ENCODE measurements at regions not wholly inside any gene's neighbourhood (a gene's known extent, or its start where the extent isn't known, plus 50 kb on each side); places are given as distances from the start of the nearest gene placed in this dataset.

DNA sequence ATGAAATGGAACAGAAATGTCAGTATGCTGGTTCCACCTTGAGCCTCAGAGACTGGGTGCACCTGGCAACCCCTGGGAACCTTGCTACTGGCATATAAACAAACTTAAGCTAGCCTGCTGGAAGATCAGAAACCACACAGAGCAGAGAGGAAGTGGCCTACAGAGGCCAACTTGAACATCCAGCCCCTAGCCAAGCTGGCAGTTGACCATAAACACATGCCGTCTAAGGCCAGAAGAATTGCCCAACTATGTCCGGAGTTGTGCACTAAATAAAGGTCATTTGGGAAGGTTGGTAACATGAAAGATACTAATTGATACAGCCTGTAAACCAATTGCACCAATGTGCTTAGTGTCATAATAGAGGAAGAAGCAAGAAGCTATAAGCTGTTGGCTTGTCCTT, 266.6 kb upstream of the BTBD3 start:
- no peak overlapping the region for H3K4me3 ChIP-seq
- no peak for DNase-seq
- no peak overlapping the region for H3K27ac ChIP-seq (replicated peaks)
- no peak for TF ChIP-seq CTCF (IDR thresholded peaks at IDR 0.05; ENCODE audit: borderline replicate concordance)
- H3K27me3 ChIP-seq (ENCODE audit: low read depth) = no peaks in the 10 kb centered on the region
- intact Hi-C loops (cut with micrococcal nuclease) = no loop called here
- no peaks in the 10 kb centered on the region for H3K4me1 ChIP-seq
- H3K9me3 ChIP-seq (replicated peaks) = no peaks in the 10 kb centered on the region
- H3K36me3 ChIP-seq = no peaks in the 10 kb centered on the region

- H3K9me3 ChIP-seq (replicated peaks) = no peaks in the 10 kb centered on the region
- no peak for DNase-seq
- H3K27ac ChIP-seq (replicated peaks) = no peak overlapping the region
- no peak for TF ChIP-seq CTCF (IDR thresholded peaks at IDR 0.05; ENCODE audit: borderline replicate concordance)
- intact Hi-C loops (cut with micrococcal nuclease) = no loop called here
- no peaks in the 10 kb centered on the region for H3K36me3 ChIP-seq
- H3K27me3 ChIP-seq (ENCODE audit: low read depth) = no peaks in the 10 kb centered on the region
- H3K4me1 ChIP-seq = no peaks in the 10 kb centered on the region
- no peak overlapping the region for H3K4me3 ChIP-seq
Observed at GRCh38 chr20:11651647-11652046, 266.0 kb upstream of the BTBD3 start.

DNA sequence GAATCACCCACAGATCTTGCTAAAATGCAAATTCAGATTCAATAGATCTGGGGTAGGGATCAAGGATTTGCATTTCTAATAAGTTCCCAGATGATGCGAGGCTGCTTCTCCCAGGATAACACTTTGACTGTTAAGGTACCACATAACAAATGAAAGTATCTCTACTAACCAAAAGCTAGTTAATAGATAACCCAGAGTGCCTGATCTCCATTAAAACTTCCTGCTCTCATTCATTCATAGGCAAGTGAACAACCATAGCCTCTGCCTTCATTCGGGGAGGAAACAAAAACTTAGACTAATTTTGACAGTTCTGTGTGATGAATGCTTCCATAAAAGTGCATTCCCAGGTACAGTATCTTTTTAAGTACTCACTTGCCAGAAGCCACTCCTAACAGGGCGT, 265.6 kb upstream of the BTBD3 start:
- Histone ChIP-seq H3K4me1 (no peaks in the 10 kb centered on the region), H3K27me3 (ENCODE audit: low read depth) (no peaks in the 10 kb centered on the region), H3K27ac (replicated peaks) (no peak overlapping the region), H3K4me3 (no peak overlapping the region), H3K9me3 (replicated peaks) (no peaks in the 10 kb centered on the region), H3K36me3 (no peaks in the 10 kb centered on the region)
- intact Hi-C loops (cut with micrococcal nuclease) = no loop called here
- TF ChIP-seq CTCF (IDR thresholded peaks at IDR 0.05; ENCODE audit: borderline replicate concordance) = no peak
- no peak for DNase-seq

DNA sequence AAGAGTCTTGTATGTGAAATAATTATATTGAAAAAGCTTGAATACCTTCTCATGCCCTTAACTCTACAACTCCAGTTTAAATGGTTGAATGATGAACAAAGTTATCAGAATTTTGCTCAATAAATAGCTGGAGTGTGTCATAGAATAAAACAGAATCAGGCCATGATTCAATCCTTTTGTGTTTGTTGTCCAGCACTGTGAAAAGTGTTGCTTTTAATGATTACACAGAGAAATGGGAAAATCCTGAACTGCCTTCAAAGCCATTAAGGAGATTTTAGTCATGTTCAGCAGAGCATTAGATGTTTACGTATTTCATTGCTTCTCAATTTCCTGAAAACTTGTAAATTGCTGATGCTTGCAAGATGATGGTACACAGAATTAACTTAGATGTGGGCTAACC, 262.9 kb upstream of the BTBD3 start:
- no peak overlapping the region for H3K27ac ChIP-seq (replicated peaks)
- intact Hi-C loops (cut with micrococcal nuclease) = no loop called here
- no peak overlapping the region for H3K4me3 ChIP-seq
- H3K36me3 ChIP-seq = no peaks in the 10 kb centered on the region
- no peak for DNase-seq
- H3K27me3 ChIP-seq (ENCODE audit: low read depth) = no peaks in the 10 kb centered on the region
- H3K4me1 ChIP-seq = no peaks in the 10 kb centered on the region
- no peak for TF ChIP-seq CTCF (IDR thresholded peaks at IDR 0.05; ENCODE audit: borderline replicate concordance)
- no peaks in the 10 kb centered on the region for H3K9me3 ChIP-seq (replicated peaks)

GRCh38 chr20:11660673-11661072, 257.0 kb upstream of the BTBD3 start:
- no peaks in the 10 kb centered on the region for H3K4me1 ChIP-seq
- H3K9me3 ChIP-seq (replicated peaks) = no peaks in the 10 kb centered on the region
- DNase-seq = no peak
- H3K27ac ChIP-seq (replicated peaks) = no peak overlapping the region
- TF ChIP-seq CTCF (IDR thresholded peaks at IDR 0.05; ENCODE audit: borderline replicate concordance) = no peak
- no peaks in the 10 kb centered on the region for H3K36me3 ChIP-seq
- intact Hi-C loops (cut with micrococcal nuclease) = no loop called here
- no peak overlapping the region for H3K4me3 ChIP-seq
- no peaks in the 10 kb centered on the region for H3K27me3 ChIP-seq (ENCODE audit: low read depth)

DNA sequence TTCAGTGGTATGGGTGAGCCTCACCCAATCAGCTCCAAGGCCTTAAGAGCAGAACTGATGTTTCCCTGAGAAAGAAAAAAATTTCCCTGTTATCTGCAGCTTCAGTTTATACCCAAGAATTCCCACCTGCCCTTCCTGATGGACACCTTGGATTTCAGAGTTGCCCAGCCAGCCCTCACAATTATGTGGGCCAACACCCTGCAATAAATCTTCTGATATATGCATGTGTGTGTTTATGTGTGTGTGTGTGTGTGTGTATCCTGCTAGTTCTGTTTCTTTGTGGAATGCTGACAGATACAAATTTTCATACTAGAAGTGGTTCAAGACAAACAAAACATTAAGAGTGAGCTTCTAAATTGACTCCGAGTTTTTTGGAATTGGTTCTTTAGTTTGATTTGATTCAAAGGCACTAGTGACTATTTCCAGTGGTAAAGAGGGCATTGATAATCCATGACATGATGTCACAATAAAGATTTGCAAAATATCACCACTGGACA, 246.6 kb upstream of the BTBD3 start:
- intact Hi-C loops (cut with micrococcal nuclease) = loop anchor here (10.0 kb wide), 1 partner anchor 554 kb away; no protein-coding TSS in a partner anchor
- no peak for DNase-seq
- TF ChIP-seq CTCF (IDR thresholded peaks at IDR 0.05; ENCODE audit: borderline replicate concordance) = no peak

More for the DNA sequence above, 246.6 kb upstream of the BTBD3 start:
- Histone ChIP-seq H3K27me3 (ENCODE audit: low read depth) (no peaks in the 10 kb centered on the region), H3K4me3 (no peak overlapping the region), H3K4me1 (no peaks in the 10 kb centered on the region), H3K9me3 (replicated peaks) (no peaks in the 10 kb centered on the region), H3K27ac (replicated peaks) (no peak overlapping the region), H3K36me3 (no peaks in the 10 kb centered on the region)
